ENCODE measurements at regions not wholly inside any gene's neighbourhood (a gene's known extent, or its start where the extent isn't known, plus 50 kb on each side); places are given as distances from the start of the nearest gene placed in this dataset.

DNA sequence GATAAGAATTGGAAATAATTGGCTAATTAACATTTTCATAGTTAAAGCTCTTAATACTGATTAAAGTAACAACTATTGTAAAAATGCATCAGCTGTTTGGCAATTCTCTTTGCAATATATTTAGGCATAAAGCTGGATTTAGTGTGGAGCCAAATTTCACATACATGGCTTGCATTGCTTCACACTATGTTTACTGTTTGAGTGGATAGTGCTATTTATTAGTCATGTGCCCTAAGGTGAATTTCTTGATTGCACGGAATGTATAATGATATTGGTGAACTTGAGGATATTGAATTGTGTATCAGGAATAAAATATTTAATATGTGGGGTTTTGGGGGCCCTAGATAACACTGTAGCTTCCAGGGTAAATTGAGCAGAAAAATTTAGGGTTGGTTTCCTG lies 100.9 kb downstream of the AASDHPPT start:
- intact Hi-C loops (cut with micrococcal nuclease) = no loop called here
- no peak for DNase-seq (ENCODE audit: low spot score)
- no peaks in the 10 kb centered on the region for H3K4me1 Mint-ChIP-seq (ENCODE audit: low read depth)
- no peaks in the 10 kb centered on the region for H3K36me3 Mint-ChIP-seq (ENCODE audit: low read depth)
- H3K27ac Mint-ChIP-seq = no peak overlapping the region
- no peak overlapping the region for H3K4me3 Mint-ChIP-seq
- H3K27me3 Mint-ChIP-seq (ENCODE audit: insufficient read depth) = no peaks in the 10 kb centered on the region
- H3K9me3 Mint-ChIP-seq = no peaks in the 10 kb centered on the region

DNA sequence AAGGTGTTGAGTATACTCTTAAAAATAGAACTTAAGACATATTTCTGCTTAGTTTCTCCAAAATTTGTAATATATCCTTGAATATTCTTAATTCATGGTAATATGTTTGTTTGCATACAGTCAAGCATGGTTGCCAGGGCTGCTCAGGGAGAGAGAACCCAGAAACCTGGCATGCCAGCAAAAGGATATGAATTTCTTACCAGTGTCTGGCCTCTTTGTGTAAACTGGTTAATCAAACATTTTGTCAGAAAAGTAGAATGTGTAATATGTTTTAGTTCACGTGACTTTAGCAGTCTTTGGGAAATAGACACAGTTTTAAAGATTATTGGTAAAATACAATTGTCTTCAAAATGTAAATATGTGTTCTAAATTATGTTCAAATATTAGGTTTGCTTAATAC lies 101.6 kb downstream of the AASDHPPT start:
- H3K9me3 Mint-ChIP-seq = no peaks in the 10 kb centered on the region
- intact Hi-C loops (cut with micrococcal nuclease) = no loop called here
- H3K4me3 Mint-ChIP-seq = no peak overlapping the region
- DNase-seq (ENCODE audit: low spot score) = no peak
- no peaks in the 10 kb centered on the region for H3K27me3 Mint-ChIP-seq (ENCODE audit: insufficient read depth)
- no peak overlapping the region for H3K27ac Mint-ChIP-seq
- H3K4me1 Mint-ChIP-seq (ENCODE audit: low read depth) = no peaks in the 10 kb centered on the region
- no peaks in the 10 kb centered on the region for H3K36me3 Mint-ChIP-seq (ENCODE audit: low read depth)

DNA sequence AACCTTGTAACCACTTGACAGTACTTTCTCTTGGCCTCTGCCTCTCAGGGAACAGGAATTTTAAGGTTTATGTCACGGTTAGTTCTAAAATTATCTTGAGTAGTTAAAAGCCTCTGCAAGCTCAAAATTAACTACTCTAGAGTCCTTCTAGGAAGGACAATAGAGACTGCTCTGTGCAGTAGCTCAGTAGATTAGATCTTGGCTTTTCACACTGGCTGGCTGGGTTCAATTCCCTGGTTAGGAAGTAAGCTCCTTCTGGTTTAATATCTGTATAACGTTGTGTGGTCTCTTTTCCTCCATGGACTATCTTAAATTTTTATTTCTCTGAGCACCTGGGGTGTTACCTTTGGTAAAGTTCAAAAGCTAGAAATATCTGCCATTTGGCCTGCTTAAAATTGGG lies 109.2 kb downstream of the AASDHPPT start:
- Mint-ChIP-seq H3K27ac (no peak overlapping the region), H3K4me3 (no peak overlapping the region), H3K4me1 (ENCODE audit: low read depth) (no peaks in the 10 kb centered on the region), H3K36me3 (ENCODE audit: low read depth) (no peaks in the 10 kb centered on the region), H3K27me3 (ENCODE audit: insufficient read depth) (no peaks in the 10 kb centered on the region), H3K9me3 (no peaks in the 10 kb centered on the region)
- no peak for DNase-seq (ENCODE audit: low spot score)
- intact Hi-C loops (cut with micrococcal nuclease) = no loop called here

DNA sequence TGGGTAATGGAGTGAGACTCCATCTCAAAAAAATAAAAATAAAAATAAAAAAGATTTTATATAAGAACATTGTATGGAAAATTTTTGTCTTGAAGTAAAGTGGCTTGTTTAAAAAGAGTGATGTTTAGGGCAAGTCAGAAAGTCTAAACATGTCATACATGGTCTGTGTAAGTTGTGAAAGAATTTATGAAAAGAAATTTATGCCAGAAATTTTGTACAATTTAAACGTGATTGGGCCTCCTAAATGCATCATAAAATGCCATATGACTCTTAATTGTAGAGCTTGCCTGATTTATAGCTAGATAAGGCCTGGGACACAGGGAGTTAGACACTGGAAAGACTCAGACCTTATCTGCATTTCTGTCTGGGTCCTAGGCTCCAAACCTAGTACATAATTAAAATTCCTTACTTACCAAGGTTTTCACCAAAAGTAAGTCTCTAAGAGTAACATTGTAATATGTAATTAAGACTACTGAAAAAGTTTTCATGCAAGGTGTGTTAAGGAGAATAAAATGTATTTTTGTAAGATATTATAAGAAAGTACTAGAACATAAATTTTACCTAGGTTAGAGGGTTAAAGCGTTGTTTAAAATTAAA lies 110.5 kb downstream of the AASDHPPT start:
- intact Hi-C loops (cut with micrococcal nuclease) = no loop called here
- Mint-ChIP-seq H3K27ac (no peak overlapping the region), H3K36me3 (ENCODE audit: low read depth) (no peaks in the 10 kb centered on the region), H3K27me3 (ENCODE audit: insufficient read depth) (no peaks in the 10 kb centered on the region), H3K4me3 (no peak overlapping the region), H3K4me1 (ENCODE audit: low read depth) (no peaks in the 10 kb centered on the region), H3K9me3 (no peaks in the 10 kb centered on the region)
- no peak for DNase-seq (ENCODE audit: low spot score)

DNA sequence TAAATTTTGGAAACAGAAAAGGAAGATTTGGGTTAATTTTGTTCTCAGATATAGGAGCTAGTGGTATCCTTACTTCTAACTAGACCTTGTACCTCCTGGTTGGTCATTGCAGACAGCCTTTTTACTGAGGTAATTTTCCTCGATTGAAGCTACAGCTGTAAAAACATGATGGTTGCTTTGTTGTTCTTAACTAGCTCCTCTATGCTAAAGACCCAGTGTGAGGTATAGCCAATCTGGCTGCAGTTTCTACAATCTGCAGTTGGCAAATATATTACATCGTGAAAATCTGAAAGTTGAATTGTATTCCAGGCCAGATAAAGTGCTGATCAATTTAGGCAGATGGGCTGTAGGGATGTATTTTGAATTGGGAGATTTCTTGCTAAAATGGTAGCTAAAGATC lies 116.5 kb downstream of the AASDHPPT start:
- no peak overlapping the region for H3K4me3 Mint-ChIP-seq
- H3K27me3 Mint-ChIP-seq (ENCODE audit: insufficient read depth) = peaks cover 4% of the 10 kb centered on the region
- DNase-seq (ENCODE audit: low spot score) = no peak
- no peaks in the 10 kb centered on the region for H3K9me3 Mint-ChIP-seq
- H3K27ac Mint-ChIP-seq = no peak overlapping the region
- no peaks in the 10 kb centered on the region for H3K4me1 Mint-ChIP-seq (ENCODE audit: low read depth)
- no peaks in the 10 kb centered on the region for H3K36me3 Mint-ChIP-seq (ENCODE audit: low read depth)
- intact Hi-C loops (cut with micrococcal nuclease) = no loop called here

DNA sequence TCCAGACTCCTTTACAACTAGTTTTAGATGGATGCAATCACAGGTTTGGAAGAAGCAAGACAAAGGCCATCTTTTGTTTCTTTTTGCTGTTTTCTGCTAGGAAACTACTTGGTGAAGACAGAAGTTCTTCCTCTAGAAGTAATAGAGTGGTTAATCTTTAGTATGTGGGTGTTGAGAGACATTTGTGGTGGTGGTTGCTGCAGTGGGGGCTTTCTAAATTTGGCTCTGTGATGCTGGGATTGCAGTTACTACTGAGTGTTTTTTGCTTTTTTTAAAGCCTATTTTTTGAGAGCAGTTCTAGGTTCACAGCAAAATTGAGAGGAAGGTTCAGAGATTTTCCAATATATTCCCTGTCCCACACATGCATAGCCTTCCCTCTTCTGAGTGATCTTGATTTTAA lies 120.0 kb downstream of the AASDHPPT start:
- Mint-ChIP-seq H3K4me1 (ENCODE audit: low read depth) (no peaks in the 10 kb centered on the region), H3K4me3 (no peak overlapping the region), H3K9me3 (no peaks in the 10 kb centered on the region), H3K27me3 (ENCODE audit: insufficient read depth) (peaks cover 4% of the 10 kb centered on the region), H3K36me3 (ENCODE audit: low read depth) (no peaks in the 10 kb centered on the region), H3K27ac (no peak overlapping the region)
- DNase-seq (ENCODE audit: low spot score) = no peak
- intact Hi-C loops (cut with micrococcal nuclease) = no loop called here

DNA sequence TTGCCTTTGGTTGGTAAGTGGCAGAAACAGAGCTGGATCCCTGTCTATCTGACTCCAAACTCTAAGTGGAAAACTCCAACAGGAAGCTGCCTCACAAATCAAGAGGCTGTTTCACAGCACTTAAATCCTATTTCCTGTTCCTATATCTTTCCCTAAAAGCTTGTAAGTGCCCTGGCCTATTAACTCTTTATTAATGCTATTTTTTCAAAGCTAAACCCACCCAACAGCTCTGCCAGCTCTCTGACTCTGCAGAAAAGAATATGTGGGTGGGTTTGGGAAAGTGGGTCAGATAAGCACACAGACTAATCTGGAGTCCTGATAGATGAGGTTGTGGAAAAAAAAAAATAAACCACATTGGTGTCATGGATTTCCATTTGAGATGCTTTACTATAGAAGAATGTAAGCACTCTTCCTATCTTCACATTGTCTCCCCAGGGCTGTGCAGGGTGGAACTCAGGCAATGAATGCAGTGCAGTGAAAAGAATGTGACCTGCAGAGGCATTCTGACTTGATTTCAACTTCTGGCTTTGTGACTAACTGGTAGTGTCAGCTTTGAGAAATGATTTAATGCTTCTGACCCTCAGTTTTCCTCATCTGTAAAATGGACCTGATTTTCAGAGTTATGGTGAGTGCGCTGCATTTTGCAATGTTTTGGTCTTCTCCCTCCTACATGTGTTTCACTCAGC lies 125.6 kb downstream of the AASDHPPT start:
- Mint-ChIP-seq H3K4me1 (ENCODE audit: low read depth) (no peaks in the 10 kb centered on the region), H3K27ac (no peak overlapping the region), H3K36me3 (ENCODE audit: low read depth) (no peaks in the 10 kb centered on the region), H3K9me3 (no peaks in the 10 kb centered on the region), H3K4me3 (no peak overlapping the region), H3K27me3 (ENCODE audit: insufficient read depth) (peaks cover 2% of the 10 kb centered on the region)
- intact Hi-C loops (cut with micrococcal nuclease) = no loop called here
- DNase-seq (ENCODE audit: low spot score) = no peak

DNA sequence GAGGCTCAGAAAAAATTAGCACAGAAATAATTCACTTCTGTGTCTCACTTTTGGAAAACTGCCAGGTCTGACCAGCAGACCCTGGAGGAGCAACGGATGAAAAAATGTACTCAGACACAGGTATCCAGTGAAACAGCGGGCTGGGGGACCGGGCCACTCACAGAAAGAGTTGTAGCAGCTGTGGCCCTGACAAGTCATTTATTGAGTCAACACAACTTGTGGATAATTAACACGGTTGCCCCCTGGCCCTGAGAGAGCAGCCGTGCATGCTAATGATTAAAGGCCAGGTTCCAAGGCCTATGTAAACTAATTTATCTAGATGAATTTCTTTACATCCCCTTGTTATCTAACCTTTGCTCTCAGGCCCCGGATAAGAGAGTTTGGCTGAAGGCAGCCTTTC lies 131.3 kb downstream of the AASDHPPT start:
- Mint-ChIP-seq H3K36me3 (ENCODE audit: low read depth) (no peaks in the 10 kb centered on the region), H3K9me3 (no peaks in the 10 kb centered on the region)

DNA sequence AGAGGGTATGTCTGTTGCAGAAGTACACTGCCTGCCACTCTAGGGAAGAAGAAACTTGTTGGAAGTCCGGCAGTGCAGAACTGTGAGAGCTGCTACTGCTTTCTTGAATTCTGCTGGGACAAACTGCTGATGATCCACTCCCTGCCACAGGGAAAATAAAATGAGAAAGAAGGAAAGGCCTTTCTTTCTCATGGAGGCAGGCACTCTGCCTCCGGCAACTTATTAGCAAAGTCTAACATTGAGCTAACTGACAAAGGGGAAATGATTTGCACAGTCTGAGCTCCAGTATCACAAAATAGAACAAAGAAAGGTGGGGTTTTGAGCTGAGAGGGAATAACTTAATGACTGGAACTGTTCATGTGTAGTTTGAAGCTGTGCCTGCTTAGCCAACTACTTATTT lies 134.6 kb downstream of the AASDHPPT start:
- Mint-ChIP-seq H3K4me1 (ENCODE audit: low read depth) (no peaks in the 10 kb centered on the region), H3K27ac (no peak overlapping the region), H3K9me3 (no peaks in the 10 kb centered on the region), H3K4me3 (no peak overlapping the region), H3K36me3 (ENCODE audit: low read depth) (no peaks in the 10 kb centered on the region), H3K27me3 (ENCODE audit: insufficient read depth) (no peaks in the 10 kb centered on the region)
- intact Hi-C loops (cut with micrococcal nuclease) = no loop called here
- no peak for DNase-seq (ENCODE audit: low spot score)

More for the DNA sequence above, 131.3 kb downstream of the AASDHPPT start:
- H3K27me3 Mint-ChIP-seq (ENCODE audit: insufficient read depth) = no peaks in the 10 kb centered on the region
- intact Hi-C loops (cut with micrococcal nuclease) = no loop called here
- H3K27ac Mint-ChIP-seq = no peak overlapping the region
- DNase-seq (ENCODE audit: low spot score) = no peak
- no peaks in the 10 kb centered on the region for H3K4me1 Mint-ChIP-seq (ENCODE audit: low read depth)
- H3K4me3 Mint-ChIP-seq = no peak overlapping the region

DNA sequence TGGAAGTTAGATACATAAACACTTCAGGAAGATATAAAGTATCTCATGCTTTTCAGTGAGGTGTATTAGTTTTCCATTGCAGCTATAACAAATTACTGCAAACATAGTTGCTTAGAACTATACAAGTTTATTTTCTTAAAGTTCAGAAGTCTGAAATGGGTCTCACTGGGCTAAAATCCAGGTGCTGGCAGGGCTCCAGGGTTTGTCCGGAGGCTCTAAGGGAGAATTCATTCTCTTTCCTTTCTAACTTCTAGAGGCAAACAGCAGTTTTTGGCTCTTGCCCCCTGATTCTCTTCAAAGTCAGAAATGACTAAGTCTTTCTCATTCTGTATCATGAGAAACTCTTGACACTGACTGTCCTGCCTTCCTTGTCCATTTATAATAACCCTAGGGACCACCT lies 138.8 kb downstream of the AASDHPPT start:
- H3K9me3 Mint-ChIP-seq = peaks cover under 1% of the 10 kb centered on the region
- no peaks in the 10 kb centered on the region for H3K4me1 Mint-ChIP-seq (ENCODE audit: low read depth)
- no peak overlapping the region for H3K27ac Mint-ChIP-seq
- no peaks in the 10 kb centered on the region for H3K36me3 Mint-ChIP-seq (ENCODE audit: low read depth)
- no peaks in the 10 kb centered on the region for H3K27me3 Mint-ChIP-seq (ENCODE audit: insufficient read depth)
- intact Hi-C loops (cut with micrococcal nuclease) = no loop called here
- no peak overlapping the region for H3K4me3 Mint-ChIP-seq
- DNase-seq (ENCODE audit: low spot score) = no peak

DNA sequence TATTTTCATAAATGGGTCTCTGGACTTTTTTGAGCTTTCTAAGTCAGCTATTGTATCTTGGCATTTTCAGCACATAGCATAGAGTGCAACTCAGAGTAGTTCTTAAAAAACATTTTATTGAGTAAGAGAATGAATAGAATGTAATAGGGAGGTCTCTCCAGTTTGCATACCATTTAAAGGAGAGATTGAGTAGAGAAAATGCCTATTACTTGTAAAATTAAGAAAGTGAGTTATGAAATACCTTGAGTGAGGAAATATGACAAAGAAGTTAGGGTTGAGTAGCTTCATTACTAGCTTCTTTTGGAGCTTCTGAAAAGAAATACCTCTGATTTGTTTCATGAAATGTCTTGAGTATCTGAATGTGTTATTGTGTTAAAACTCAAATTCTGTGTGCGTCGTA lies 140.0 kb downstream of the AASDHPPT start:
- H3K9me3 Mint-ChIP-seq = peaks cover 9% of the 10 kb centered on the region
- H3K4me1 Mint-ChIP-seq (ENCODE audit: low read depth) = no peaks in the 10 kb centered on the region
- intact Hi-C loops (cut with micrococcal nuclease) = no loop called here
- H3K36me3 Mint-ChIP-seq (ENCODE audit: low read depth) = no peaks in the 10 kb centered on the region
- DNase-seq (ENCODE audit: low spot score) = no peak
- H3K27ac Mint-ChIP-seq = no peak overlapping the region
- H3K4me3 Mint-ChIP-seq = no peak overlapping the region
- no peaks in the 10 kb centered on the region for H3K27me3 Mint-ChIP-seq (ENCODE audit: insufficient read depth)

DNA sequence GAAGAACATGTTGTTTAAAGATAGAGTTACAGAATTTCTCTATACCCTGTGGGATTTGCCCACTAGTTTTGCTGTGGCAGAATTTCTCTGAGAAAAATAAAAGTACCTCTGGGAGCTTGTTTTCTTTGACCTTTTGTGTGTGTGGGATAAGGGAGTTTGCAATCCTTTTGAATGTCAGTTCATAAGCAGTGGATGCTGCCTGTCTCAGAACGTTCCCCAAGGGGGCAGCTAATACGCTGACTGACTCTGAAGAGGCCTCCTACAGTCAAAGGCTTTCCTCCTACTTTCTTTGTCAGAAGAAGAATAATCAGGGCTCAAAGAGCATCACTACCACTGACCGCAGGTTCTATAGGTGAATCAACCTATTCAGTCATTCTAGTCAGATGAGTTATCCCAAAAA lies 140.6 kb downstream of the AASDHPPT start:
- no peak overlapping the region for H3K4me3 Mint-ChIP-seq
- no peak overlapping the region for H3K27ac Mint-ChIP-seq
- no peaks in the 10 kb centered on the region for H3K36me3 Mint-ChIP-seq (ENCODE audit: low read depth)
- no peaks in the 10 kb centered on the region for H3K4me1 Mint-ChIP-seq (ENCODE audit: low read depth)
- no peak for DNase-seq (ENCODE audit: low spot score)
- intact Hi-C loops (cut with micrococcal nuclease) = no loop called here
- H3K9me3 Mint-ChIP-seq = peaks cover 16% of the 10 kb centered on the region
- H3K27me3 Mint-ChIP-seq (ENCODE audit: insufficient read depth) = no peaks in the 10 kb centered on the region

DNA sequence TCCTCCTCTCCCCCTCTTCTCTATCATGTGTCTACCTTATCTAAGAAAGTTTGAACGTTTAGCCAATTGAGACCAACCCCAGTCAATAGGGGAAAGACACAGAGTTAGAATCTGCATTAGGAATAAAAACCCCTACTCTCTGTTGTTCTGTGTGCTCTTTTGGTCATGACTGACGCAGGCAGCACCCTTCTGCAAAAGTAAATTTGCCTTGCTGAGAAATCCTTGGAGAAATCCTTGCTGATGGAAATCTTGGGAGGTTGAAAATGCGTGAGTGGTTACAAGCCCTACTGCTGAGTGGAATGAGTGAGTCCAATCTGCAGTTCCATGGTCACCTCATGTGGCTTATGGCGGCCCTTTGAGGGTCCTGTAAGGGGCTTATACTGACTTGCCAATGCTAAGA lies 145.2 kb downstream of the AASDHPPT start:
- H3K4me1 Mint-ChIP-seq (ENCODE audit: low read depth) = no peaks in the 10 kb centered on the region
- no peak overlapping the region for H3K4me3 Mint-ChIP-seq
- no peaks in the 10 kb centered on the region for H3K36me3 Mint-ChIP-seq (ENCODE audit: low read depth)
- no peak overlapping the region for H3K27ac Mint-ChIP-seq
- intact Hi-C loops (cut with micrococcal nuclease) = no loop called here
- no peaks in the 10 kb centered on the region for H3K27me3 Mint-ChIP-seq (ENCODE audit: insufficient read depth)
- H3K9me3 Mint-ChIP-seq = peaks cover 24% of the 10 kb centered on the region
- DNase-seq (ENCODE audit: low spot score) = no peak

DNA sequence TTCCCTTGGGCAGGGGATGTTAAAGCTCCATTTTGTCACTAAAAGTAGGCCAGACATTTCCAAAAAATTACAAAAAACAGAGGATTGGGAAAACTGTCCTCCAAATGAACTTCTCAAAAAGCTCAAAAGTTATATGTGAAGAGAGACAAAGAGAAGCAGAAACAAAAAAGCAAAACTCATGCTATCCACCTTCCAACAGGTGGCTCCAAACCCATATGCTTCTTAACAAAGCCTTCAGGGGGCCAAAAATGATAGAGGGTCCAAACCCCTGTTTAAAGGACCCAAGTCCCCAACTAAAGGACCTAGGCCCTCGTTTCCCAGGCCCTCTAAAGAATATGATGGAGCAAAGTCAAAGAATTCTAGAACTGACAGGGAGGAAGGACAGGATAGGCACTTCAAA lies 146.7 kb downstream of the AASDHPPT start:
- no peaks in the 10 kb centered on the region for H3K36me3 Mint-ChIP-seq (ENCODE audit: low read depth)
- H3K27ac Mint-ChIP-seq = no peak overlapping the region
- no peak overlapping the region for H3K4me3 Mint-ChIP-seq
- intact Hi-C loops (cut with micrococcal nuclease) = no loop called here
- no peaks in the 10 kb centered on the region for H3K27me3 Mint-ChIP-seq (ENCODE audit: insufficient read depth)
- peaks cover 32% of the 10 kb centered on the region for H3K9me3 Mint-ChIP-seq
- DNase-seq (ENCODE audit: low spot score) = no peak
- H3K4me1 Mint-ChIP-seq (ENCODE audit: low read depth) = no peaks in the 10 kb centered on the region

All from activated T-helper 1 cell treated with anti-CD3 and anti-CD28 coated beads, Interleukin-12 subunit alpha, Interleukin-12 subunit beta, Interleukin-2, Interleukin-4 antibody, amounts not matched to agents 30 ng/mL and 10 ng/mL and 1 ng/mL, durations not matched to agents 14 hours and 24 hours and 36 hours (primary cell).